ENCODE measurements at regions not wholly inside any gene's neighbourhood (a gene's known extent, or its start where the extent isn't known, plus 50 kb on each side); places are given as distances from the start of the nearest gene placed in this dataset.
A peak's percentile ranks its signal among the peaks of the same experiment; 100 is the strongest.

- FAIRE-seq = no peak
- DNase-seq (ENCODE audit: insufficient read length, low spot score) = no peak
- TF ChIP-seq SPI1 (IDR thresholded peaks at IDR 0.05; ENCODE audit: low read depth, low read length) = no peak
Measured at GRCh38 chr1:234843946-234844345, 234.0 kb upstream of the IRF2BP2 start.

GRCh38 chr1:234842726-234843641 lies 233.0 kb upstream of the IRF2BP2 start:
- TF ChIP-seq POU2F2 (IDR thresholded peaks at IDR 0.05; ENCODE audit: low read depth, low read length) (peak; percentile 31), SPI1 (IDR thresholded peaks at IDR 0.05; ENCODE audit: low read depth, low read length) (no peak; the same call in 1 of the 2 replicates), PAX5 (IDR thresholded peaks at IDR 0.05; ENCODE audit: insufficient read depth, low read length, severe bottlenecking) (no peak), TAF1 (IDR thresholded peaks at IDR 0.05; ENCODE audit: low read depth, low read length) (peak; percentile 77), POLR2AphosphoS5 (IDR thresholded peaks at IDR 0.05; ENCODE audit: low read depth, low read length) (peak; percentile 77; the same call in 1 of the 2 replicates), POLR2A (IDR thresholded peaks at IDR 0.05; ENCODE audit: low read depth, low read length) (peak; percentile 64; the same call in 1 of the 2 replicates)
- FAIRE-seq = peak; percentile 95
- DNase-seq (ENCODE audit: insufficient read length, low spot score) = peak; percentile 30

- peak; percentile 38 for FAIRE-seq
- DNase-seq (ENCODE audit: insufficient read length, low spot score) = no peak
- TF ChIP-seq POLR2A (IDR thresholded peaks at IDR 0.05; ENCODE audit: low read depth, low read length) = peak; percentile 42; the same call in 1 of the 2 replicates
- peak; percentile 66; the same call in 1 of the 2 replicates for TF ChIP-seq POLR2AphosphoS5 (IDR thresholded peaks at IDR 0.05; ENCODE audit: low read depth, low read length)
- TF ChIP-seq SPI1 (IDR thresholded peaks at IDR 0.05; ENCODE audit: low read depth, low read length) = peak; percentile 97
- no peak for TF ChIP-seq POU2F2 (IDR thresholded peaks at IDR 0.05; ENCODE audit: low read depth, low read length)
Measured at GRCh38 chr1:234841710-234842231, 231.8 kb upstream of the IRF2BP2 start.

DNA sequence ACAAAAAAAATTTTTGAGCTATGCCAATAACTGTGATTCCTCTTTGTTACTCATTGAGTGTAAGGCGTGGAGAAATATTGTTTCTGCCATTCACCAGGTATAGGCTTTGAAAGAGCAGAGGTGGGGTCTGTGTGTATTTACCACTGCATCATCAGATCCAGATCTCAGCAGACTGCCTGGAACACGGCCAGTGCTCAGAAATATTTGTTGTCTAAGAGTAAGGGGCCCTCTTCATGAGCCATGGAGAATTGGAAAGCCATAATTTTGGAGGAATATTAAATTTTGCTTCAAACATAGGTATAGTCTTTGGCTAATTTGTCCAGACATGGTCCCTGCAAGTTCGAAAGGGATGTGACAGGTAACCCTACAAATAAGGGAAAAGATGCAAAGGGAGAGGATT lies 231.3 kb upstream of the IRF2BP2 start:
- TF ChIP-seq POLR2AphosphoS5 (IDR thresholded peaks at IDR 0.05; ENCODE audit: low read depth, low read length) = no peak
- DNase-seq (ENCODE audit: insufficient read length, low spot score) (no peak), FAIRE-seq (no peak)

DNA sequence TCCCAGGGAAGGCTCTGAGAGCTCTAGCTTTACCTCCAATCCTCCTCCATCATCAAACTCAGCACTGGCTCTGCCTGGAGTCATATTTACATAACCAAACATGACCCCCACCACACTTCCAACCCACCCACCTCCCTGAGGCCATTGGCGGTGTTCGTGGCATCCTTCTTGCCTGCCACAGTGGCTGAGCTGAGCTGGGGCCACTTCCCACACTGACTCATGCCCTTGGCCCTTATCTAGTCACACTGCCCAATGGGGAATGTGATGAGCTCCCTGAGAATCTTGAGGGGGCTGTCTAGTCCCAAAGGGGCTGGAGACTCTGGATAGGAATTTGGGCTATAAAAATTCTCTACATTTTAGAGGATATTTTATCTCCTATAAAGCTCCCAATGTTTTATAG lies 230.9 kb upstream of the IRF2BP2 start:
- FAIRE-seq = no peak
- no peak for DNase-seq (ENCODE audit: insufficient read length, low spot score)
- no peak for TF ChIP-seq POU2F2 (IDR thresholded peaks at IDR 0.05; ENCODE audit: low read depth, low read length)
- no peak for TF ChIP-seq POLR2AphosphoS5 (IDR thresholded peaks at IDR 0.05; ENCODE audit: low read depth, low read length)
- TF ChIP-seq PAX5 (IDR thresholded peaks at IDR 0.05; ENCODE audit: insufficient read depth, low read length, severe bottlenecking) = no peak
- no peak for TF ChIP-seq POLR2A (IDR thresholded peaks at IDR 0.05; ENCODE audit: low read depth, low read length)
- no peak for TF ChIP-seq SPI1 (IDR thresholded peaks at IDR 0.05; ENCODE audit: low read depth, low read length)
- no peak for TF ChIP-seq TAF1 (IDR thresholded peaks at IDR 0.05; ENCODE audit: low read depth, low read length)

GRCh38 chr1:234840253-234840652 lies 230.3 kb upstream of the IRF2BP2 start:
- DNase-seq (ENCODE audit: insufficient read length, low spot score) (no peak), FAIRE-seq (no peak)
- TF ChIP-seq POLR2A (IDR thresholded peaks at IDR 0.05; ENCODE audit: low read depth, low read length) (no peak), POLR2AphosphoS5 (IDR thresholded peaks at IDR 0.05; ENCODE audit: low read depth, low read length) (no peak), SPI1 (IDR thresholded peaks at IDR 0.05; ENCODE audit: low read depth, low read length) (no peak), PAX5 (IDR thresholded peaks at IDR 0.05; ENCODE audit: insufficient read depth, low read length, severe bottlenecking) (no peak), TAF1 (IDR thresholded peaks at IDR 0.05; ENCODE audit: low read depth, low read length) (no peak), POU2F2 (IDR thresholded peaks at IDR 0.05; ENCODE audit: low read depth, low read length) (no peak)

DNA sequence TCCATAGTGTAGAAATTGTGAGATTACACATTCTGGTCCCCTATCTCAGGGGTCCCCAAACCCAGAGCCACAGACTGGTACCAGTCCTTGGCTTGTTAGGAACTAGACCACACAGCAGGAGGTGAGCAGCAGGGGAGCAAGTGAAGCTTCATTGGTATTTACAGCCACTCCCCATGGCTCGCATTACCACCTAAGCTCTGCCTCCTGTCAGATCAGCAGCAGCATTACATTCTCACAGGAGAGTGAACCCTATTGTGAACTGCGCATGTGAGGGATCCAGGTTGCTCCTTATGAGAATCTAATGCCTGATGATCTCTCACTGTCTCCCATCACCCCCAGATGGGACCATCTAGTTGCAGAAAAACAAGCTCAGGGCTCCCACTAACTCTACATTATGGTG lies 229.7 kb upstream of the IRF2BP2 start:
- DNase-seq (ENCODE audit: insufficient read length, low spot score) = no peak
- TF ChIP-seq POLR2AphosphoS5 (IDR thresholded peaks at IDR 0.05; ENCODE audit: low read depth, low read length) (no peak), POLR2A (IDR thresholded peaks at IDR 0.05; ENCODE audit: low read depth, low read length) (no peak), POU2F2 (IDR thresholded peaks at IDR 0.05; ENCODE audit: low read depth, low read length) (no peak), PAX5 (IDR thresholded peaks at IDR 0.05; ENCODE audit: insufficient read depth, low read length, severe bottlenecking) (no peak), TAF1 (IDR thresholded peaks at IDR 0.05; ENCODE audit: low read depth, low read length) (no peak), SPI1 (IDR thresholded peaks at IDR 0.05; ENCODE audit: low read depth, low read length) (no peak)
- no peak for FAIRE-seq

GRCh38 chr1:234838820-234839219 lies 228.8 kb upstream of the IRF2BP2 start:
- FAIRE-seq (no peak), DNase-seq (ENCODE audit: insufficient read length, low spot score) (no peak)
- no peak for TF ChIP-seq POU2F2 (IDR thresholded peaks at IDR 0.05; ENCODE audit: low read depth, low read length)
- TF ChIP-seq PAX5 (IDR thresholded peaks at IDR 0.05; ENCODE audit: insufficient read depth, low read length, severe bottlenecking) = no peak
- no peak for TF ChIP-seq SPI1 (IDR thresholded peaks at IDR 0.05; ENCODE audit: low read depth, low read length)
- TF ChIP-seq POLR2A (IDR thresholded peaks at IDR 0.05; ENCODE audit: low read depth, low read length) = no peak
- TF ChIP-seq TAF1 (IDR thresholded peaks at IDR 0.05; ENCODE audit: low read depth, low read length) = no peak
- no peak for TF ChIP-seq POLR2AphosphoS5 (IDR thresholded peaks at IDR 0.05; ENCODE audit: low read depth, low read length)

DNA sequence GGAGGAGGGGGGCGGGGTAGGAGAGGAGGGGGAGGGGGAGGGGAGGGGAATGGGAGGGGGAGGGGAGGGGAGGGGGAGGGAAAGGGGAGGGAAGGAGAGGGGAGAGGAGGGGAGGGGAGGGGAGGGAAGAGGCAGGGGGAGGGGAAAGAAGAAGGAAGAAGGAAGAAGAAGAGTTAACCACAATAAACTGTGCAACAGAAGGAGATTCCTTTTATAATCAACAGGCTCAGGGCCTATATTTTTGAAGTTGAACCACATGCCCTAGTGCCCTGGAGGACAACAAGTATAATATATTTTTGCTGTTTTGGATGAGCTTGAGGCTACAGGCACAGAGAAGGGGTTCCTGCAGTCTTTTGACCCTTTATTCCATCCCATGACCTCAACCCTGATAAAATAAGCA lies 228.2 kb upstream of the IRF2BP2 start:
- TF ChIP-seq PAX5 (IDR thresholded peaks at IDR 0.05; ENCODE audit: insufficient read depth, low read length, severe bottlenecking) = no peak
- TF ChIP-seq POU2F2 (IDR thresholded peaks at IDR 0.05; ENCODE audit: low read depth, low read length) = no peak
- TF ChIP-seq POLR2A (IDR thresholded peaks at IDR 0.05; ENCODE audit: low read depth, low read length) = no peak
- no peak for TF ChIP-seq POLR2AphosphoS5 (IDR thresholded peaks at IDR 0.05; ENCODE audit: low read depth, low read length)
- TF ChIP-seq TAF1 (IDR thresholded peaks at IDR 0.05; ENCODE audit: low read depth, low read length) = no peak
- no peak for TF ChIP-seq SPI1 (IDR thresholded peaks at IDR 0.05; ENCODE audit: low read depth, low read length)
- DNase-seq (ENCODE audit: insufficient read length, low spot score) (no peak), FAIRE-seq (no peak)

- no peak for DNase-seq (ENCODE audit: insufficient read length, low spot score)
- FAIRE-seq = no peak
- TF ChIP-seq POLR2A (IDR thresholded peaks at IDR 0.05; ENCODE audit: low read depth, low read length) = no peak
- no peak for TF ChIP-seq POLR2AphosphoS5 (IDR thresholded peaks at IDR 0.05; ENCODE audit: low read depth, low read length)
- TF ChIP-seq SPI1 (IDR thresholded peaks at IDR 0.05; ENCODE audit: low read depth, low read length) = no peak
- TF ChIP-seq POU2F2 (IDR thresholded peaks at IDR 0.05; ENCODE audit: low read depth, low read length) = no peak
- no peak for TF ChIP-seq TAF1 (IDR thresholded peaks at IDR 0.05; ENCODE audit: low read depth, low read length)
- TF ChIP-seq PAX5 (IDR thresholded peaks at IDR 0.05; ENCODE audit: insufficient read depth, low read length, severe bottlenecking) = no peak
Measured at GRCh38 chr1:234837713-234838112, 227.7 kb upstream of the IRF2BP2 start.
